CD4-positive, alpha-beta T cell (primary cell): ENCODE measurements at regions not wholly inside any gene's neighbourhood (a gene's known extent, or its start where the extent isn't known, plus 50 kb on each side); places are given as distances from the start of the nearest gene placed in this dataset.

Experiments used
- ATAC-seq: fragments of 200-7000 bp; cut with Tn5 transposase; one replicate; pipeline ENCODE4 v1.10.0; 2022; ENCODE audit warnings: mild to moderate bottlenecking; ENCODE audit not compliant: poor library complexity
- CTCF ChIA-PET: fragments of 350-600 bp; sonication (Branson Sonifier 250); formaldehyde crosslinking; loops from one replicate; lab custom pipeline; 2021; ENCODE audit warnings: antibody characterized with exemption, inconsistent platforms; lab: Charles Lee
- POLR2A ChIA-PET: fragments of 350-600 bp; sonication (Branson Sonifier 250); formaldehyde crosslinking; loops from one replicate; lab custom pipeline; 2021; ENCODE audit warnings: antibody characterized with exemption, inconsistent platforms; lab: Charles Lee
- DNase-seq, 14 experiments: peaks; one replicate each; pipeline ENCODE4 v3.0.0-alpha.2; 2013 to 2020; ENCODE audit warnings: mixed read lengths in 2 of 14
- H3K27ac ChIP-seq, 2 donors: one replicate each; pipeline versions ENCODE4 v1.5.1 to v1.7.0; 2013; ENCODE audit warnings: low read length in 2 of 2, low read depth in 1 of 2, mild to moderate bottlenecking in 1 of 2
- H3K27me3 ChIP-seq, 2 experiments: 1 replicate in 1 of 2; 2 replicates in 1 of 2; pipeline versions ENCODE4 v1.6.1 to v1.7.0; 2013; ENCODE audit warnings: low read length in 2 of 2, control low read depth in 1 of 2, mild to moderate bottlenecking in 1 of 2, moderate library complexity in 1 of 2; ENCODE audit not compliant: insufficient read depth in 2 of 2, control insufficient read depth in 1 of 2
- H3K36me3 ChIP-seq: one replicate; pipeline ENCODE4 v1.6.1; 2013; ENCODE audit warnings: low read length, control low read depth; ENCODE audit not compliant: insufficient read depth
- H3K4me1 ChIP-seq: one replicate; pipeline ENCODE4 v1.6.1; 2013; ENCODE audit warnings: low read length, control low read depth; ENCODE audit not compliant: insufficient read depth
- H3K4me3 ChIP-seq: one replicate; pipeline ENCODE4 v1.5.1; 2013; ENCODE audit warnings: mild to moderate bottlenecking, low read length, moderate library complexity
- H3K9me3 ChIP-seq, 2 experiments: 1 replicate in 1 of 2; 2 replicates in 1 of 2; pipeline versions ENCODE4 v1.6.1 to v1.7.0; 2013; ENCODE audit warnings: low read length in 2 of 2, mild to moderate bottlenecking in 2 of 2, control low read depth in 1 of 2, moderate library complexity in 1 of 2; ENCODE audit not compliant: control insufficient read depth in 1 of 2, insufficient read depth in 1 of 2
- H3K27ac Mint-ChIP-seq: one replicate; pipeline ENCODE4 v1.8.0; 2020; ENCODE audit warnings: mixed read lengths
- H3K27me3 Mint-ChIP-seq: one replicate; pipeline ENCODE4 v1.8.0; 2021; ENCODE audit warnings: mixed read lengths
- H3K36me3 Mint-ChIP-seq: one replicate; pipeline ENCODE4 v1.8.0; 2021; ENCODE audit warnings: low read depth, mixed read lengths
- H3K4me1 Mint-ChIP-seq: one replicate; pipeline ENCODE4 v1.8.0; 2021; ENCODE audit warnings: low read depth, mixed read lengths
- H3K4me3 Mint-ChIP-seq: one replicate; pipeline ENCODE4 v1.8.0; 2020; ENCODE audit warnings: mild to moderate bottlenecking, mixed read lengths
- H3K9me3 Mint-ChIP-seq: one replicate; pipeline ENCODE4 v1.8.0; 2020; ENCODE audit warnings: mixed read lengths
- CTCF ChIP-seq: fragments of 200-600 bp; IDR thresholded peaks from one replicate; pipeline ENCODE4 v1.8.0; 2022; ENCODE audit warnings: antibody characterized with exemption, mild to moderate bottlenecking
- intact Hi-C, 2 experiments: fragments of 100-400 bp; cut with DNase I in 1 of 2; cut with micrococcal nuclease in 1 of 2; formaldehyde crosslinking; loops; one replicate each; pipeline versions ENCODE4 v1.15.1 to v1.9.0; 2023 to 2025; cut with DNase I, micrococcal nuclease

DNA sequence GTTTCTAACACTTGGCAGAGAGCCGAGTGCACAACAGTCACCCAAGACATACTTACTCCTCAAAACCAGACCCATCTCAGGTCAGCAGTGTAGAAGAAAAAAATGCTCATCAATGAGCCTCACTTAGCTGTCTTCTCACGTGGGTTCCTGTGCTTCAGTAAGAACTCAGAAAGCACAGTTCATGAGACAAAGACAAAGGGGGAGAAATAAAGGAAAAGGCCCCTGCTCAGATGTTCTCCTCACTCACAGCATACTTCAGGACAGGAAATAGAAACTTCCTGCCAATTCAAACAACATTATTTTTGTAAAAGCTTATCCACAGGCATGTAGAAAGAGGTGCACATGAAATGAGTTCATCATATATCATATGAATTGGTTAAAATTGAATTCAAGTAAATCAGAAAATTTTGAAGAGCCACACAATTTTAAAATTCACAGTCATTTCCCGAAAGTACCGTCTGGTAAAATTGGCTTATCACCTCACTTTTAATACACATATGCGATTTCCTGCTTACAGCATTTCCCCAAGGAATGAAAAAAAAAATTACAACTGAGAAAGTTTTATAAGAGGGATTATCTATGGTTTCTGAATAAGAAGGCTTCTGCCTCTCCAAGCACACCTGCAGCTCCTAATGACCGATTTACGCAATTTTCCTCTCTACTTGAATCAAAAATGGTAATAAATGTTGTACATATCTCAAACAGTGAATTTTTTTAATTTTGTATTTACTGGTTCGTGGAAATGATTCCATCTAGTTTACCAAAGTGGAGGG is 328.3 kb downstream of the TMEM167A start:
- H3K4me3 Mint-ChIP-seq, result no peak overlapping the region
- Histone ChIP-seq H3K4me3 (no peak overlapping the region), H3K27ac (no peak overlapping the region), H3K9me3 (no peaks in the 10 kb centered on the region), H3K4me1 (peaks cover 9% of the 10 kb centered on the region), H3K27me3 (no peaks in the 10 kb centered on the region), H3K36me3 (no peaks in the 10 kb centered on the region)
- TF ChIP-seq CTCF, result no peak
- CTCF ChIA-PET, result interaction anchor here (0.6 kb wide), 1 partner anchor 957 kb away, joined by 4 read pairs; no protein-coding TSS in a partner anchor
- H3K4me1 Mint-ChIP-seq, result peaks cover 27% of the 10 kb centered on the region
- ATAC-seq, result no peak
- DNase-seq, result no peak
- intact Hi-C loops, result no loop called here
- H3K36me3 Mint-ChIP-seq, result no peaks in the 10 kb centered on the region
- POLR2A ChIA-PET, result interaction anchor here (1.0 kb wide), 1 partner anchor 9 kb away, joined by 3 read pairs; no protein-coding TSS in a partner anchor
- H3K27me3 Mint-ChIP-seq, result no peaks in the 10 kb centered on the region
- H3K9me3 Mint-ChIP-seq, result no peaks in the 10 kb centered on the region
- no peak overlapping the region for H3K27ac Mint-ChIP-seq

- Histone ChIP-seq H3K36me3 (no peaks in the 10 kb centered on the region), H3K9me3 (no peaks in the 10 kb centered on the region)
- CTCF ChIA-PET, result interaction anchor here (0.6 kb wide), 1 partner anchor 958 kb away, joined by 4 read pairs; no protein-coding TSS in a partner anchor
Observed at GRCh38 chr5:82747986-82748385, 329.2 kb downstream of the TMEM167A start.

DNA sequence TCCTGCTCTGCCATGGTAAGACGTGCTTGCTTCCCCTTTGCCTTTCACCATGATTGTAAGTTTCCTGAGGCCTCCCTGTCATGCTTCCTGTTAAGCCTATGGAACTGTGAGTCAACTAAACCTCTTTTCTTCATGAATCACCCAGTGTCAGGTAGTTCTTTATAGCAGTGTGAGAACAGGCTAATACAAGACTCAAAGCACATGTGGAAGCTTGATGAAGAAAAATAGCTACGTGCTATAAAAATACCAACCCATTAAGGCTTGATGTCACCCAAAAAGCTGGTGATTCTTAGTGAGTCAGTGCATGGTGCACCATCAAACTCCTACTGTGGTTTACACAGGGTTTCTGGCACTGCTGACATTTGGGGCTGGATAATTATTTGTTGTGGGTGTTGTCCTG is 332.2 kb downstream of the TMEM167A start:
- Mint-ChIP-seq H3K4me3 (no peak overlapping the region), H3K27ac (no peak overlapping the region), H3K27me3 (no peaks in the 10 kb centered on the region), H3K4me1 (peaks cover 27% of the 10 kb centered on the region), H3K36me3 (no peaks in the 10 kb centered on the region), H3K9me3 (no peaks in the 10 kb centered on the region)
- no peaks in the 10 kb centered on the region for H3K36me3 ChIP-seq
- H3K9me3 ChIP-seq, result no peaks in the 10 kb centered on the region
- POLR2A ChIA-PET, result no interaction called here
- TF ChIP-seq CTCF, result no peak
- ATAC-seq (no peak), DNase-seq (no peak)
- H3K4me3 ChIP-seq, result no peak overlapping the region
- CTCF ChIA-PET, result no interaction called here
- H3K27me3 ChIP-seq, result no peaks in the 10 kb centered on the region
- intact Hi-C loops, result no loop called here
- H3K4me1 ChIP-seq, result peaks cover 9% of the 10 kb centered on the region
- no peak overlapping the region for H3K27ac ChIP-seq

More at GRCh38 chr5:82747986-82748385, 329.2 kb downstream of the TMEM167A start:
- TF ChIP-seq CTCF, result no peak
- Mint-ChIP-seq H3K36me3 (no peaks in the 10 kb centered on the region), H3K4me3 (no peak overlapping the region), H3K4me1 (peaks cover 27% of the 10 kb centered on the region), H3K27ac (no peak overlapping the region), H3K27me3 (no peaks in the 10 kb centered on the region), H3K9me3 (no peaks in the 10 kb centered on the region)
- H3K27me3 ChIP-seq, result no peaks in the 10 kb centered on the region
- H3K4me1 ChIP-seq, result peaks cover 9% of the 10 kb centered on the region
- intact Hi-C loops, result no loop called here
- no peak for ATAC-seq
- no peak for DNase-seq
- H3K27ac ChIP-seq, result no peak overlapping the region
- POLR2A ChIA-PET, result interaction anchor here (0.6 to 1.0 kb wide), 2 partner anchors 8 to 55 kb away, joined by 3 read pairs; no protein-coding TSS in a partner anchor
- no peak overlapping the region for H3K4me3 ChIP-seq
